GM21447 (cell line): ENCODE measurements at regions not wholly inside any gene's neighbourhood (a gene's known extent, or its start where the extent isn't known, plus 50 kb on each side); places are given as distances from the start of the nearest gene placed in this dataset.
"Not testable (repeated sequence)": the region's sequence is repeated elsewhere in the genome, so short reads cannot be mapped to it uniquely, and the experiment has no call there.

ENCODE experiments used
- ATAC-seq: cut with Tn5 transposase; IDR thresholded peaks from one replicate; pipeline ENCODE4 v1.9.1; 2021; ENCODE audit not compliant: unreplicated experiment

GRCh38 chr20:53891306-53891894 lies 179.0 kb downstream of the BCAS1 start:
- no peak for ATAC-seq

- ATAC-seq = no peak
These were observed 179.7 kb downstream of the BCAS1 start for GRCh38 chr20:53890443-53891305.

DNA sequence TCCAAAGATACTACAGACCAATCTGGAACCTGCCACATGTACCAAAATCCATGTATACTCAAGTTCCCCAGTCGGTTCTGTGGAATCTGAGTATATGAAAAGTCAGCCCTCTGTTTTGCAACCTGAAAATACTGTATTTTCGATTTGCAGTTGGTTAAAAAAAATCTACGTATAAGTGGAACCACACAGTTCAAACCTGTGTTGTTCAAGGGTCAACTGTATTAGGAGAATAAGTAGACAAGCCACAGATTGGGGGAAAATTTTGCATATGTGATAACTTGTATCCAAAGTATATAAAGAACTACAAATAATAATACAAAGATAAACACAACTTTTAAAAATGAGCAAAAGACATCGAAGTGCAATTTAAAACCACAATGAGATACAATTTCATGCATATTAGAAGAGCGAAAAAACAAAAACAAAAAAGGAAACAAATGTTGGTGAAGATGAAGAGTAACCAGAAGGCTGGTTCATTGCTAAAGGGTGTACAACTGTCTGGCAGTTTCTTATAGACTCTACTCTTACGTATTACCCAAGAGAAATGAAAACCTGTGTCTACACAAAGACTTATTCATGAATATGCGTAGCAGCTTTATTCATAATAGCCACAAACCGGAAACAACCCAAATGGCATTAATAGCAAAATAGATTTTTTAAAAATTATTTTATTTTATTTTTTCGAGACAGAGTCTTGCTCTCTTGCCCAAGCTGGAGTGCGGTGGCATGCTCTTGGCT lies 180.8 kb downstream of the BCAS1 start:
- no peak for ATAC-seq

DNA sequence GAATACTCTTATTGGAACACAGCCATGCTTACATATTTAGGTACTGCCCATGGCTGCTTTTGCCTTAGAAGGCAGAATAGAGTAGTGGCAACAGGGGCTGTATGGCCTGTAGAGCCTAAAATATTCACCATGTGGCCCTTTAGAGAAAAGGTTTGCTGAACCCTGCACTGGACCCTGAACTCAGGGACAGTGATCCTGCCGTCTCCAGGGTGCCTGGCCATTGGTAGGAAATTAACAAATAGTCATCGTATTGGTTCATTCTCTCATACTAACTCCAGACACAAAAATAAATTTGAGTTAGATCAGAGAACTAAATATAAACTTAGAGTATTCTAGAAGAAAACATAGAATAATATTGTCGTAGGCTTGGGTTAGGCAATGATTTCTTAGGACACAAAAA lies 181.4 kb downstream of the BCAS1 start:
- no peak for ATAC-seq

DNA sequence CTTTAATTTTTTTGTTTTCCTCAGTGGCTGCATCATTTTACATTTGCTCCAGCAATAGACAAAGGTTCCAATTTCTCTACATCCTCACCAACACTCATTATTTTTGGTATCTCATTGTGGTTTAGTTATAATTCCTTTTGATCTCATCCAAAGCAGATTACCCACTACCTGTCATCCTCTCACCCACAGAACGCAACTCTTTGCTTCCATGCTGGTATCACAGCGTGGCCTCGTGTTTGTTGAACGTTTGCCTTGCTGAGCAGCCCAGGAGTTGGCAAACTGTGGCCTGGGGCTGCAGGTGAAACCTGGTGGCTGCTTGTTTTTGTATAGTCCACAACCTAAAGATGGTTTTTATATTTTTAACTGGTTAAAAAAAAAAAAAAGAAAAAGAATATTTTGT lies 181.9 kb downstream of the BCAS1 start:
- ATAC-seq = no peak

- ATAC-seq = no peak
These were observed 182.4 kb downstream of the BCAS1 start for GRCh38 chr20:53887973-53888372.

DNA sequence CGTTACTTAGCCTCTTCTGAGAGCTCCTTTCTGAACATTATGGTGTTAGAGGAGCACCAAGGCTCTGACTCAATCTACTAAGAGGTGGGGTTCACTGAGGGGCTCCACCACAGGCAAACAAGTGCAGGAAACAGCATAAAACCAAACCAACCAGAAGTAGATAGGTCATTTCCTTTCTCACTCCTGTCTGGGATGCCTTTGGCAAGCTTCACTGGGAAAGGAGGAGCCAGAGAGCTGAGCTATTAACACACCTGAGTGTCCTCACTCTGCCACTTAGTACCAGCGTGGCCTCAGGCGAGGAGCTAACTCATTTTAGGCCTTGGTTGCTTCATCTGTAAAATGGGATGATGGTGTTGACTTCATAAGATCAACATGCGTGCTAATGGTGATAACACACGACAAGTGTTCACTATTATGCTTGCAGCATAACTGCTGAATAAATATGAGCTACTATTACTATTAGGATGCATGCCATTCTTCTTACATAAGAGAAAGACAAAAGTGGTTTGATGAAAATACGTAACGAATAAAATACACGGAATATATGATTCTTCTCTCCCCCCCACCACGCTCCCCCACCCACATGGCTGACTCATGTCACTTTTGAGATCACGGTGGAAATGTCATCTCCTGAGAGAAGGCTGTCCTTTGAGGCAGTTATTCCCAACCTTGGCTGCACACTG lies 185.4 kb downstream of the BCAS1 start:
- ATAC-seq = no peak

DNA sequence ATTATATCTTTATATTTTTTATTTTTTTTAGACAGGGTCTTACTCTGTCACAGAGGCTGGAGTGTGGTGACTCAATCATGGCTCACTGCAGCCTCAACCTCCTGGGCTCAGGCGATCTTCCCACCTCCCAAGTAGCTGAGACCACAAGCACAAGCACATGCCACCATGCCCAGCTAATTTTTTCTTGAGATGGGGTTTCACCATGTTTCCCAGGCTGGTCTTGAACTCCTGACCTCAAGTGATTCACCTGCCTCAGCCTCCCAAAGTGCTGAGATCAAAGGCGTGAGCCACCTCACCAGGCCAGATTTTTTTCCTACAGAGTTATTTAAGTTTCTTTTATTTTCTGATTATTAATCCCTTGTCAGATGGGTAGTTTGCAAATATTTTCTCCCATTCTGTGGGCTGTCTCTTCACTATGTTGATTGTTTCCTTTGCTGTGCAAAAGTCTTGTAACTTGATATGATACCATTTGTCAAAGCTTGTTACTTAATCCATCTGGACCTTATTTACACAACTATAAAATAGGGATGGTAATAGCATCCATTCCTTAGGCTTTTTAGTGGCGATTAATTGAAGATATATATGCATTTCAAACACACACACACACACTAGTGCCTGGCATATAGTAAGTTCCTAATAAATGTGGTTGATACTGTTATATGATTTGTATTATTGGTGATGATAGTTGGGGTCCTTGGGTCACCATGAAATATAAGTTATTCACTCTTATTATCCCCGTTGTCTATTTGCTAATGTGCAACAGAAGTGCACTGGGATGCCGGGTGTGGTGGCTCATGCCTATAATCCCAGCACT lies 187.1 kb downstream of the BCAS1 start:
- no peak for ATAC-seq

GRCh38 chr20:53882438-53882986 lies 187.9 kb downstream of the BCAS1 start:
- ATAC-seq = not testable (repeated sequence)

- no peak for ATAC-seq
These were observed 189.0 kb downstream of the BCAS1 start for GRCh38 chr20:53881362-53881761.

GRCh38 chr20:53880108-53880641 lies 190.2 kb downstream of the BCAS1 start:
- no peak for ATAC-seq

DNA sequence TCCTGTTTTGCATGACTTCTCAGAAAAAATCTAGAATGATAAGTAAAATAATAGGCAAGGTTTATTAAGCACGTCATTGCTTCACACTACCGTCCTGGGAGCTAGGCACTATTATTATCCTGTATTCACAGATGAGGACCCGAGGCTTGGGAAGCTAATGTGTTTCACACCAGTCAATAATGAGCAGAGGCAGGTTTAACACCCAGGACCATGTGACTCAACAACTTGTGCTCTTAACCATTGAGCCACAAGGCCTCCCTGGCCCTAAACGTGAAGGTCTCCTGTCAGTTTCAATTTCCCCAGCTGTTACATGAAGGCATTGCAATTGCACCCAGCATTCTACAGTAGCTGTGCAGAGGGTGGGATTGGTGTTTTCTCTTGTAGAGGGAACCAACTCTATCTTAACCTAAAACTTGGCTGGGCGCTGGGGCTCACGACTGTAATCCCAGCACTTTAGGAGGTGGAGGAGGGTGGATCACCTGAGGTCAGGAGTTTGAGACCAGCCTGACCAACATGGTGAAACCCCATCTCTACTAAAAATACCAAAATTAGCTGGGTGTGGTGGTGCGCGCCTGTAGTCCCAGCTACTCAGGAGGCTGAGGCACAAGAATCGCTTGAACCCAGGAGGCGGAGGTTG lies 191.2 kb downstream of the BCAS1 start:
- no peak for ATAC-seq

DNA sequence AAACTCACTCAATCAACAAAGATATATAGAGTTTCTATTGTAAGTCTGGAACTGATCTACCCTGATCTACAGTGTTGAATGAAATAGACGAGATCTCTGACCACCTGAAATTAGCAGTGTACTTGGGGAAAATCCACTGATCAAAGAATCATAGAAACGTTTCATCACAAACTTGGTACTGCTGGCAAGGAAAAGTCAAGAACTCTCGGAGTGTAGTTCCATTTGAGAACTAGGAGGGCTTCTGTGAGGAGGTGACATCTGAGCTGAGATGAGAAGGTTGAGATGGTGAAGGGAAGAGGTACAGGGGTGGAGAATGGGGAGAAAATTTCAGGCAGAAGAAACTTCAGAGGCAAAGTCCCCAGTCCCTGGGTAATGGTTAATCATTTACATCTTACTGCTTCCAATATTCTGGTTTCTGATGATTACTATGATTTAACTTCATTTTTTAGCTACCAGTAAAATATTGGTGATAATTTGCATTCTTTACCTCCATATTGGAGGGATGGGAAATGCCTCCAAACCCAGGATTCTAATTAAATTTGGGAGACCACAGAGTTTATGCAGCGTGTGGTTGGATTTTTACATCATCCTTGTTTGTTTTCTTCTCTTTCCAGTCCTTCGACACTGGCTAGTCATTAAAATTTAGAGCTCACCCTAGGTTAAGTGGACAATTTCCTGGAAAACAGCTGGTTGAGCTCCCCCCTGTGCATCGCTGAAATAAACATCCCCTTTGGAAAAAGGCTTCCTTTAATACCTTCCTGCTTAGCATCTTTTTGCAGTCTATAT lies 191.9 kb downstream of the BCAS1 start:
- no peak for ATAC-seq

DNA sequence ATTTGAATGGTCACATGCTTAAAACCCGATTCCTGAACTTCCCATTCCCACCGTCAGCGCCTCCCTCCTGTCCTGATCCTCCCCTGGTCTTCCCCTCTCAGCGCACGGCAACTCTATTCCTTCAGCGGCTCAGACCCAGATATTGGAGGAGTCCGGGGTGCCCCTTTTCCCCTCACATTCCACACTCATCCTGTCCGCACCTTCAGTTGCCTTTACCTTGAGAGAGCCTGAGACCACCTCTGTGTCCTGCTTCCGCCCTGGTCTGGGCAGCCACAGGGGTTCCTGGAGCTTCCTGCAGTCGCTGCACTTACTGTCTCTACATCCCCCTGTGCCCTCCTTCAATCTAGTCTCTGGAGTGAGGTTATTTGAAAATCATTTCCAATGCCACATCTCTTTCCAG lies 193.4 kb downstream of the BCAS1 start:
- ATAC-seq = no peak

GRCh38 chr20:53876470-53876869 lies 193.9 kb downstream of the BCAS1 start:
- no peak for ATAC-seq

GRCh38 chr20:53875452-53875851 lies 194.9 kb downstream of the BCAS1 start:
- no peak for ATAC-seq

- no peak for ATAC-seq
These were observed 195.7 kb downstream of the BCAS1 start for GRCh38 chr20:53874706-53875105.

DNA sequence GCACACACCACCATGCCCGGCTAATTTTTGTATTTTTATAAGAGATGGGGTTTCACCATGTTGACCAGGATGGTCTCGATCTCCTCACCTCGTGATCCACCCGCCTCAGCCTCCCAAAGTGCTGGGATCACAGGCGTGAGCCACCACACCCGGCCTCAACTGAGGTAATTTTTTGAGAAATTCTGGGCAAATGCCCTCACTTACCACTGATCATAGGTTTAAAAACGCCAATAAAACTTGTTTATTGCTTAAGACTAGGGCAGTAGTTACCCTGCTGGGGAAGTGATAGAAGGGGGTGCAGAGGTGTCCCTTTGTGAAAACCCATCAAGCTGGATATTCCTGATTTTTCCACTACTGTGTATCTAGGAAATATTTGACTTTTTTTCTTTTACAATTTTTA lies 196.3 kb downstream of the BCAS1 start:
- no peak for ATAC-seq

DNA sequence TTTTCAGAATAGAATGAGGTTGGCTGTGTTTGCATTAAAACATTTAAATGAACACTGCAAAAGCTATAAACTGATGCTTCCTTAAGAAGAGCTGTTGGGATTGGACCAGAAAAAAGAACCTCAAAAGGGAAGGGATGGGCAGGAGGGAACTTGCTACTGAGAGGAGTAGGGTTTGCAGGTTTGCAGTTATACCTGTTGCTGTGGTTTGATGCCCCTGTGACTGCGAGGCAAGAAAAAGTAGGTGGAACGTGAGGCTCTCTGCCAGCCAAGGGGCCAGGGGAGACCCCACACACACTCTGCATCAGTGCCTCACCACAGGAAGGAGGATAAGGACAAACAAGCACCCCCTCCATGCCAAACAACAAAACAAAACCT lies 197.2 kb downstream of the BCAS1 start:
- ATAC-seq = no peak
